IMR-90 (cell line): ENCODE measurements at regions not wholly inside any gene's neighbourhood (a gene's known extent, or its start where the extent isn't known, plus 50 kb on each side); places are given as distances from the start of the nearest gene placed in this dataset.

Experiments
- ATAC-seq: fragments of 200-7000 bp; cut with Tn5 transposase; 2 replicates; pipeline ENCODE4 v1.9.1; 2020; ENCODE audit warnings: low read depth, mild to moderate bottlenecking, moderate library complexity
- BruUV-seq: library from RNA; stranded (reverse); fragments of 400-500 nt; replicated peaks from 2 replicates; lab custom pipeline; 2021; lab: Mats Ljungman, UMichigan
- CTCF ChIA-PET: fragments of 300-600 bp; formaldehyde crosslinking; extraction: SDS; loops from one replicate; lab custom pipeline; 2021; ENCODE audit warnings: antibody characterized with exemption; lab: Yijun Ruan, JAX
- POLR2A ChIA-PET: fragments of 300-600 bp; sonication (Branson Sonifier 250); formaldehyde crosslinking; loops from one replicate; lab custom pipeline; 2022; ENCODE audit warnings: antibody characterized with exemption; ENCODE audit not compliant: unreplicated experiment; lab: Charles Lee
- DNase-seq: peaks from one replicate; pipeline ENCODE4 v3.0.0; 2013
- H2AFZ ChIP-seq: replicated peaks from 2 replicates; pipeline ENCODE3; 2013; ENCODE audit warnings: low read length, mild to moderate bottlenecking; ENCODE audit not compliant: poor library complexity
- H2AK5ac ChIP-seq: 2 replicates; pipeline ENCODE4 v1.6.1; 2013; ENCODE audit warnings: low read depth, low read length, inconsistent platforms
- H2AK9ac ChIP-seq: replicated peaks from 2 replicates; pipeline ENCODE3; 2013; ENCODE audit warnings: mild to moderate bottlenecking, low read depth, low read length, moderate library complexity; ENCODE audit not compliant: poor library complexity
- H2BK120ac ChIP-seq: 2 replicates; pipeline ENCODE4 v1.6.1; 2013; ENCODE audit warnings: low read depth, low read length, inconsistent platforms
- H2BK15ac ChIP-seq: 3 replicates; pipeline ENCODE4 v1.6.1; 2013; ENCODE audit warnings: low read depth, low read length, inconsistent platforms
- H2BK20ac ChIP-seq: 2 replicates; pipeline ENCODE4 v1.6.1; 2013; ENCODE audit warnings: low read depth, mild to moderate bottlenecking, inconsistent platforms, low read length, moderate library complexity
- H2BK5ac ChIP-seq: 2 replicates; pipeline ENCODE4 v1.6.1; 2013; ENCODE audit warnings: mild to moderate bottlenecking, low read depth, low read length, inconsistent platforms; ENCODE audit not compliant: poor library complexity, severe bottlenecking
- H3K14ac ChIP-seq: replicated peaks from 2 replicates; pipeline ENCODE4 v1.6.1; 2013; ENCODE audit warnings: low read depth, low read length, inconsistent platforms
- H3K18ac ChIP-seq: 2 replicates; pipeline ENCODE4 v1.6.1; 2013; ENCODE audit warnings: low read depth, low read length, control low read depth
- H3K23ac ChIP-seq: 2 replicates; pipeline ENCODE4 v1.6.1; 2013; ENCODE audit warnings: low read depth, low read length, inconsistent platforms
- H3K27ac ChIP-seq: 2 replicates; pipeline ENCODE4 v1.5.1; 2013; ENCODE audit warnings: mild to moderate bottlenecking, control low read depth, low read length; ENCODE audit not compliant: insufficient read depth
- H3K27me3 ChIP-seq: 2 replicates; pipeline ENCODE4 v1.6.1; 2013; ENCODE audit warnings: low read length; ENCODE audit not compliant: control insufficient read depth, insufficient read depth
- H3K36me3 ChIP-seq: 2 replicates; pipeline ENCODE4 v1.6.1; 2013; ENCODE audit warnings: low read length, mixed read lengths; ENCODE audit not compliant: control insufficient read depth, insufficient read depth
- H3K4ac ChIP-seq: 2 replicates; pipeline ENCODE4 v1.6.1; 2013; ENCODE audit warnings: low read depth, low read length, inconsistent platforms
- H3K4me1 ChIP-seq: 2 replicates; pipeline ENCODE4 v1.6.1; 2013; ENCODE audit warnings: low read length, mixed read lengths; ENCODE audit not compliant: control insufficient read depth, insufficient read depth
- H3K4me2 ChIP-seq: 2 replicates; pipeline ENCODE4 v1.6.1; 2013; ENCODE audit warnings: low read depth, mild to moderate bottlenecking, control low read depth, low read length, moderate library complexity
- H3K4me3 ChIP-seq: 2 replicates; pipeline ENCODE4 v1.5.1; 2013; ENCODE audit warnings: low read depth, mild to moderate bottlenecking, control low read depth, low read length, moderate library complexity; ENCODE audit not compliant: insufficient read depth
- H3K56ac ChIP-seq: 2 replicates; pipeline ENCODE4 v1.6.1; 2013; ENCODE audit warnings: low read length, inconsistent platforms; ENCODE audit not compliant: insufficient read depth; ENCODE audit errors: extremely low read depth
- H3K79me1 ChIP-seq, 2 experiments: 2 replicates each; pipeline ENCODE4 v1.6.1; 2013; ENCODE audit warnings: low read length in 2 of 2, inconsistent platforms in 1 of 2, low read depth in 1 of 2
- H3K9ac ChIP-seq: 2 replicates; pipeline ENCODE4 v1.6.1; 2013; ENCODE audit warnings: low read depth, low read length, control low read depth
- H3K9me1 ChIP-seq: 2 replicates; pipeline ENCODE4 v1.6.1; 2013; ENCODE audit warnings: low read length, inconsistent platforms; ENCODE audit not compliant: insufficient read depth
- H3K9me3 ChIP-seq: 2 replicates; pipeline ENCODE4 v1.6.1; 2013; ENCODE audit warnings: low read length; ENCODE audit not compliant: control insufficient read depth, insufficient read depth
- H4K20me1 ChIP-seq: 2 replicates; pipeline ENCODE4 v1.6.1; 2013; ENCODE audit warnings: low read length, inconsistent platforms; ENCODE audit not compliant: insufficient read depth
- H4K5ac ChIP-seq: 2 replicates; pipeline ENCODE4 v1.6.1; 2013; ENCODE audit warnings: mild to moderate bottlenecking, low read depth, low read length, control low read depth
- H4K8ac ChIP-seq, 2 experiments: 2 replicates each; pipeline ENCODE4 v1.6.1; 2013; ENCODE audit warnings: low read depth in 2 of 2, low read length in 2 of 2, control low read depth in 1 of 2, inconsistent platforms in 1 of 2
- H4K91ac ChIP-seq: 2 replicates; pipeline ENCODE4 v1.6.1; 2013; ENCODE audit warnings: low read depth, low read length, inconsistent platforms; ENCODE audit not compliant: insufficient read depth
- BHLHE40 ChIP-seq: fragments of 150-350 bp; IDR thresholded peaks from 2 replicates; pipeline ENCODE4 v1.6.1; 2016; ENCODE audit warnings: mild to moderate bottlenecking, low read depth, low read length
- FOS ChIP-seq: fragments of 150-350 bp; IDR thresholded peaks from 2 replicates; pipeline ENCODE4 v1.6.1; 2016; ENCODE audit warnings: low read depth, low read length
- RCOR1 ChIP-seq: IDR thresholded peaks from 2 replicates; pipeline ENCODE4 v1.6.1; 2012; ENCODE audit warnings: mild to moderate bottlenecking, low read length, improper control_type of control experiment; ENCODE audit not compliant: insufficient replicate concordance
- WGBS, 2 experiments: methylation state at CpG; one replicate each; pipeline versions ENCODE4 v1.1.5 to v1.1.7; 2013; ENCODE audit warnings: missing lambda C conversion rate in 2 of 2; ENCODE audit not compliant: insufficient read length in 1 of 2; ENCODE audit errors: extremely low coverage in 2 of 2; 5-methylcytosine and 5-hydroxymethylcytosine counted together
- dilution Hi-C: fragments of 300-500 bp; cut with HindIII; formaldehyde crosslinking; loops from one replicate; pipeline ENCODE4 v1.14.3; 2018; ENCODE audit warnings: low sequenced_read_pairs; ENCODE audit not compliant: unreplicated experiment
- in situ Hi-C: fragments of 300-500 bp; cut with MboI; formaldehyde crosslinking; loops from 3 replicates; pipeline ENCODE4 v1.14.3; 2019; ENCODE audit warnings: low sequenced_read_pairs, inconsistent platforms, mixed read lengths
- intact Hi-C: fragments of 100-400 bp; cut with micrococcal nuclease; formaldehyde crosslinking; loops from 2 replicates; pipeline ENCODE4 v1.10.0; 2022
- TF ChIP-seq, protein P1 (sequence below): conservative IDR thresholded peaks from 2 replicates; pipeline ENCODE4 v1.5.1; 2012; ENCODE audit warnings: mild to moderate bottlenecking, low read depth, low read length, improper control_type of control experiment

DNA sequence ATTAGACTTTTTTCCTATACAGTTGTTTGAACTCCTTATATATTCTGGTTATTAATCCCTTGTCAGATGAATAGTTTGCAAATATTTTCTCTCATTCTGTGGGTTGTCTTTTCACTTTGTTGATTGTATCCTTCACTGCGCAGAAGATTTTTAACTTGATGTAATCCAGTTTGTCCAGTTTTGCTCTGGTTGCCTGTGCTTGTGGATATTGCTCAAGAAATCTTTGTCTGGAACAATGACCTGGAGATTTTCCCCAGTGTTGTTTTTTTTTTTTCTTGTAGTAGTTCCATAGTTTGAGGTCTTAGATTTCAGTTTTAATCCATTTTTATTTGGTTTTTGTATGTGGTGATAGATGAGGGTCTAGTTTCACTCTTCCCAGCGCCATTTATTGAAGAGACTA, 289.8 kb upstream of the SPOCK3 start:
- Histone ChIP-seq H2AK9ac (no peak overlapping the region), H3K9ac (no peak overlapping the region), H4K8ac (no peak overlapping the region), H2BK15ac (no peak overlapping the region), H3K4me2 (no peak overlapping the region), H3K4me3 (no peak overlapping the region), H4K20me1 (no peaks in the 10 kb centered on the region), H3K4me1 (no peaks in the 10 kb centered on the region), H3K79me1 (no peaks in the 10 kb centered on the region), H3K14ac (no peak overlapping the region), H4K5ac (no peak overlapping the region), H2BK5ac (no peak overlapping the region), H3K36me3 (no peaks in the 10 kb centered on the region), H4K91ac (no peak overlapping the region), H2BK120ac (no peak overlapping the region), H2AK5ac (no peak overlapping the region), H2BK20ac (no peak overlapping the region), H3K27me3 (no peaks in the 10 kb centered on the region), H2AFZ (no peak overlapping the region), H3K56ac (no peak overlapping the region), H3K18ac (no peak overlapping the region), H3K9me3 (peaks cover 18% of the 10 kb centered on the region), H3K23ac (no peak overlapping the region), H3K9me1 (no peaks in the 10 kb centered on the region), H3K4ac (no peak overlapping the region), H3K27ac (no peak overlapping the region)
- no CpG with 5 or more reads among the region's 2 CpGs for WGBS, 2 experiments
- in situ Hi-C loops (no loop called here), dilution Hi-C loops (no loop called here), intact Hi-C loops (no loop called here)
- CTCF ChIA-PET, result no interaction called here
- TF ChIP-seq BHLHE40 (no peak), RCOR1 (no peak), FOS (no peak)
- TF ChIP-seq, protein P1, sequence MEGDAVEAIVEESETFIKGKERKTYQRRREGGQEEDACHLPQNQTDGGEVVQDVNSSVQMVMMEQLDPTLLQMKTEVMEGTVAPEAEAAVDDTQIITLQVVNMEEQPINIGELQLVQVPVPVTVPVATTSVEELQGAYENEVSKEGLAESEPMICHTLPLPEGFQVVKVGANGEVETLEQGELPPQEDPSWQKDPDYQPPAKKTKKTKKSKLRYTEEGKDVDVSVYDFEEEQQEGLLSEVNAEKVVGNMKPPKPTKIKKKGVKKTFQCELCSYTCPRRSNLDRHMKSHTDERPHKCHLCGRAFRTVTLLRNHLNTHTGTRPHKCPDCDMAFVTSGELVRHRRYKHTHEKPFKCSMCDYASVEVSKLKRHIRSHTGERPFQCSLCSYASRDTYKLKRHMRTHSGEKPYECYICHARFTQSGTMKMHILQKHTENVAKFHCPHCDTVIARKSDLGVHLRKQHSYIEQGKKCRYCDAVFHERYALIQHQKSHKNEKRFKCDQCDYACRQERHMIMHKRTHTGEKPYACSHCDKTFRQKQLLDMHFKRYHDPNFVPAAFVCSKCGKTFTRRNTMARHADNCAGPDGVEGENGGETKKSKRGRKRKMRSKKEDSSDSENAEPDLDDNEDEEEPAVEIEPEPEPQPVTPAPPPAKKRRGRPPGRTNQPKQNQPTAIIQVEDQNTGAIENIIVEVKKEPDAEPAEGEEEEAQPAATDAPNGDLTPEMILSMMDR, result no peak
- BruUV-seq, result no TSS peak
- POLR2A ChIA-PET, result no interaction called here
- ATAC-seq (no peak), DNase-seq (no peak)
